IMR-90 (cell line): ENCODE measurements at regions not wholly inside any gene's neighbourhood (a gene's known extent, or its start where the extent isn't known, plus 50 kb on each side); places are given as distances from the start of the nearest gene placed in this dataset.

Experiments
- ATAC-seq: fragments of 200-7000 bp; cut with Tn5 transposase; 2 replicates; pipeline ENCODE4 v1.9.1; 2020; ENCODE audit warnings: low read depth, mild to moderate bottlenecking, moderate library complexity
- BruUV-seq: library from RNA; stranded (reverse); fragments of 400-500 nt; replicated peaks from 2 replicates; lab custom pipeline; 2021; lab: Mats Ljungman, UMichigan
- CTCF ChIA-PET: fragments of 300-600 bp; formaldehyde crosslinking; extraction: SDS; loops from one replicate; lab custom pipeline; 2021; ENCODE audit warnings: antibody characterized with exemption; lab: Yijun Ruan, JAX
- POLR2A ChIA-PET: fragments of 300-600 bp; sonication (Branson Sonifier 250); formaldehyde crosslinking; loops from one replicate; lab custom pipeline; 2022; ENCODE audit warnings: antibody characterized with exemption; ENCODE audit not compliant: unreplicated experiment; lab: Charles Lee
- DNase-seq: peaks from one replicate; pipeline ENCODE4 v3.0.0; 2013
- H2AFZ ChIP-seq: replicated peaks from 2 replicates; pipeline ENCODE3; 2013; ENCODE audit warnings: low read length, mild to moderate bottlenecking; ENCODE audit not compliant: poor library complexity
- H2AK5ac ChIP-seq: 2 replicates; pipeline ENCODE4 v1.6.1; 2013; ENCODE audit warnings: low read depth, low read length, inconsistent platforms
- H2AK9ac ChIP-seq: replicated peaks from 2 replicates; pipeline ENCODE3; 2013; ENCODE audit warnings: mild to moderate bottlenecking, low read depth, low read length, moderate library complexity; ENCODE audit not compliant: poor library complexity
- H2BK120ac ChIP-seq: 2 replicates; pipeline ENCODE4 v1.6.1; 2013; ENCODE audit warnings: low read depth, low read length, inconsistent platforms
- H2BK15ac ChIP-seq: 3 replicates; pipeline ENCODE4 v1.6.1; 2013; ENCODE audit warnings: low read depth, low read length, inconsistent platforms
- H2BK20ac ChIP-seq: 2 replicates; pipeline ENCODE4 v1.6.1; 2013; ENCODE audit warnings: low read depth, mild to moderate bottlenecking, inconsistent platforms, low read length, moderate library complexity
- H2BK5ac ChIP-seq: 2 replicates; pipeline ENCODE4 v1.6.1; 2013; ENCODE audit warnings: mild to moderate bottlenecking, low read depth, low read length, inconsistent platforms; ENCODE audit not compliant: poor library complexity, severe bottlenecking
- H3K14ac ChIP-seq: replicated peaks from 2 replicates; pipeline ENCODE4 v1.6.1; 2013; ENCODE audit warnings: low read depth, low read length, inconsistent platforms
- H3K18ac ChIP-seq: 2 replicates; pipeline ENCODE4 v1.6.1; 2013; ENCODE audit warnings: low read depth, low read length, control low read depth
- H3K23ac ChIP-seq: 2 replicates; pipeline ENCODE4 v1.6.1; 2013; ENCODE audit warnings: low read depth, low read length, inconsistent platforms
- H3K27ac ChIP-seq: 2 replicates; pipeline ENCODE4 v1.5.1; 2013; ENCODE audit warnings: mild to moderate bottlenecking, control low read depth, low read length; ENCODE audit not compliant: insufficient read depth
- H3K27me3 ChIP-seq: 2 replicates; pipeline ENCODE4 v1.6.1; 2013; ENCODE audit warnings: low read length; ENCODE audit not compliant: control insufficient read depth, insufficient read depth
- H3K36me3 ChIP-seq: 2 replicates; pipeline ENCODE4 v1.6.1; 2013; ENCODE audit warnings: low read length, mixed read lengths; ENCODE audit not compliant: control insufficient read depth, insufficient read depth
- H3K4ac ChIP-seq: 2 replicates; pipeline ENCODE4 v1.6.1; 2013; ENCODE audit warnings: low read depth, low read length, inconsistent platforms
- H3K4me1 ChIP-seq: 2 replicates; pipeline ENCODE4 v1.6.1; 2013; ENCODE audit warnings: low read length, mixed read lengths; ENCODE audit not compliant: control insufficient read depth, insufficient read depth
- H3K4me2 ChIP-seq: 2 replicates; pipeline ENCODE4 v1.6.1; 2013; ENCODE audit warnings: low read depth, mild to moderate bottlenecking, control low read depth, low read length, moderate library complexity
- H3K4me3 ChIP-seq: 2 replicates; pipeline ENCODE4 v1.5.1; 2013; ENCODE audit warnings: low read depth, mild to moderate bottlenecking, control low read depth, low read length, moderate library complexity; ENCODE audit not compliant: insufficient read depth
- H3K56ac ChIP-seq: 2 replicates; pipeline ENCODE4 v1.6.1; 2013; ENCODE audit warnings: low read length, inconsistent platforms; ENCODE audit not compliant: insufficient read depth; ENCODE audit errors: extremely low read depth
- H3K79me1 ChIP-seq, 2 experiments: 2 replicates each; pipeline ENCODE4 v1.6.1; 2013; ENCODE audit warnings: low read length in 2 of 2, inconsistent platforms in 1 of 2, low read depth in 1 of 2
- H3K9ac ChIP-seq: 2 replicates; pipeline ENCODE4 v1.6.1; 2013; ENCODE audit warnings: low read depth, low read length, control low read depth
- H3K9me1 ChIP-seq: 2 replicates; pipeline ENCODE4 v1.6.1; 2013; ENCODE audit warnings: low read length, inconsistent platforms; ENCODE audit not compliant: insufficient read depth
- H3K9me3 ChIP-seq: 2 replicates; pipeline ENCODE4 v1.6.1; 2013; ENCODE audit warnings: low read length; ENCODE audit not compliant: control insufficient read depth, insufficient read depth
- H4K20me1 ChIP-seq: 2 replicates; pipeline ENCODE4 v1.6.1; 2013; ENCODE audit warnings: low read length, inconsistent platforms; ENCODE audit not compliant: insufficient read depth
- H4K5ac ChIP-seq: 2 replicates; pipeline ENCODE4 v1.6.1; 2013; ENCODE audit warnings: mild to moderate bottlenecking, low read depth, low read length, control low read depth
- H4K8ac ChIP-seq, 2 experiments: 2 replicates each; pipeline ENCODE4 v1.6.1; 2013; ENCODE audit warnings: low read depth in 2 of 2, low read length in 2 of 2, control low read depth in 1 of 2, inconsistent platforms in 1 of 2
- H4K91ac ChIP-seq: 2 replicates; pipeline ENCODE4 v1.6.1; 2013; ENCODE audit warnings: low read depth, low read length, inconsistent platforms; ENCODE audit not compliant: insufficient read depth
- CEBPB ChIP-seq: IDR thresholded peaks from 2 replicates; pipeline ENCODE4 v1.6.1; 2012; ENCODE audit warnings: low read depth, low read length, improper control_type of control experiment
- CTCF ChIP-seq: conservative IDR thresholded peaks from 2 replicates; pipeline ENCODE4 v1.5.1; 2012; ENCODE audit warnings: mild to moderate bottlenecking, low read depth, low read length, improper control_type of control experiment
- FOS ChIP-seq: fragments of 150-350 bp; IDR thresholded peaks from 2 replicates; pipeline ENCODE4 v1.6.1; 2016; ENCODE audit warnings: low read depth, low read length
- MAFK ChIP-seq: IDR thresholded peaks from 2 replicates; pipeline ENCODE4 v1.6.1; 2012; ENCODE audit warnings: low read depth, low read length, improper control_type of control experiment
- MAZ ChIP-seq: IDR thresholded peaks from 2 replicates; pipeline ENCODE4 v1.6.1; 2012; ENCODE audit warnings: low read depth, mild to moderate bottlenecking, low read length, improper control_type of control experiment, moderate library complexity, borderline replicate concordance
- POLR2A ChIP-seq: IDR thresholded peaks from 2 replicates; pipeline ENCODE4 v1.6.1; 2012; ENCODE audit warnings: mild to moderate bottlenecking, low read depth, low read length
- RAD21 ChIP-seq: IDR thresholded peaks from 2 replicates; pipeline ENCODE4 v1.6.1; 2012; ENCODE audit warnings: low read length, improper control_type of control experiment
- RCOR1 ChIP-seq: IDR thresholded peaks from 2 replicates; pipeline ENCODE4 v1.6.1; 2012; ENCODE audit warnings: mild to moderate bottlenecking, low read length, improper control_type of control experiment; ENCODE audit not compliant: insufficient replicate concordance
- RFX5 ChIP-seq: IDR thresholded peaks from 2 replicates; pipeline ENCODE4 v1.8.0; 2012; ENCODE audit warnings: low read depth, mild to moderate bottlenecking, low read length, moderate library complexity
- SMC3 ChIP-seq: fragments of 150-350 bp; IDR thresholded peaks from 2 replicates; pipeline ENCODE4 v1.6.1; 2016; ENCODE audit warnings: low read depth, mild to moderate bottlenecking, antibody characterized with exemption, low read length, moderate library complexity
- USF2 ChIP-seq: fragments of 150-350 bp; IDR thresholded peaks from 2 replicates; pipeline ENCODE4 v1.6.1; 2017; ENCODE audit warnings: mild to moderate bottlenecking, antibody characterized with exemption, low read length, low read depth
- WGBS, 2 experiments: methylation state at CpG; one replicate each; pipeline versions ENCODE4 v1.1.5 to v1.1.7; 2013; ENCODE audit warnings: missing lambda C conversion rate in 2 of 2; ENCODE audit not compliant: insufficient read length in 1 of 2; ENCODE audit errors: extremely low coverage in 2 of 2; 5-methylcytosine and 5-hydroxymethylcytosine counted together
- dilution Hi-C: fragments of 300-500 bp; cut with HindIII; formaldehyde crosslinking; loops from one replicate; pipeline ENCODE4 v1.14.3; 2018; ENCODE audit warnings: low sequenced_read_pairs; ENCODE audit not compliant: unreplicated experiment
- in situ Hi-C: fragments of 300-500 bp; cut with MboI; formaldehyde crosslinking; loops from 3 replicates; pipeline ENCODE4 v1.14.3; 2019; ENCODE audit warnings: low sequenced_read_pairs, inconsistent platforms, mixed read lengths
- intact Hi-C: fragments of 100-400 bp; cut with micrococcal nuclease; formaldehyde crosslinking; loops from 2 replicates; pipeline ENCODE4 v1.10.0; 2022

GRCh38 chr5:42337143-42337542 is 86.1 kb upstream of the GHR start:
- Histone ChIP-seq H2BK15ac (no peak overlapping the region), H3K14ac (no peak overlapping the region), H3K4me1 (no peaks in the 10 kb centered on the region), H2BK20ac (no peak overlapping the region), H3K4me2 (no peak overlapping the region), H2AK5ac (no peak overlapping the region), H4K20me1 (no peaks in the 10 kb centered on the region), H4K8ac (no peak overlapping the region), H4K91ac (no peak overlapping the region), H3K9ac (no peak overlapping the region), H2BK5ac (no peak overlapping the region), H3K36me3 (no peaks in the 10 kb centered on the region), H4K5ac (no peak overlapping the region), H3K56ac (no peak overlapping the region), H2AFZ (no peak overlapping the region), H3K18ac (no peak overlapping the region), H3K23ac (no peak overlapping the region), H3K27me3 (no peaks in the 10 kb centered on the region), H3K9me3 (peaks cover 6% of the 10 kb centered on the region), H3K79me1 (no peaks in the 10 kb centered on the region), H3K27ac (no peak overlapping the region), H2BK120ac (no peak overlapping the region), H2AK9ac (no peak overlapping the region), H3K4me3 (no peak overlapping the region), H3K4ac (no peak overlapping the region), H3K9me1 (no peaks in the 10 kb centered on the region)
- intact Hi-C loops, result no loop called here
- in situ Hi-C loops, result no loop called here
- DNase-seq (no peak), ATAC-seq (no peak)
- BruUV-seq, result no TSS peak
- WGBS, 2 experiments, result no CpG with 5 or more reads among the region's 3 CpGs
- CTCF ChIA-PET, result no interaction called here
- POLR2A ChIA-PET, result no interaction called here
- TF ChIP-seq CEBPB (no peak), FOS (no peak), RAD21 (no peak), MAZ (no peak), RCOR1 (no peak), RFX5 (no peak), MAFK (no peak), CTCF (no peak), USF2 (no peak), POLR2A (no peak), SMC3 (no peak)
- dilution Hi-C loops, result no loop called here
